SK-N-SH treated with all-trans-retinoic acid at 6 μM for 48 hours (cell line): ENCODE measurements at regions not wholly inside any gene's neighbourhood (a gene's known extent, or its start where the extent isn't known, plus 50 kb on each side); places are given as distances from the start of the nearest gene placed in this dataset.

Experiments
- ATAC-seq: fragments of 200-7000 bp; cut with Tn5 transposase; 3 replicates; pipeline ENCODE4 v1.9.1; 2020; ENCODE audit warnings: mild to moderate bottlenecking, moderate library complexity
- ARNTL ChIP-seq: fragments of 450-650 bp; formaldehyde crosslinking; IDR thresholded peaks from 2 replicates; pipeline ENCODE4 v1.5.0; 2020; ENCODE audit warnings: low read depth, mild to moderate bottlenecking, moderate library complexity, borderline replicate concordance
- CREB5 ChIP-seq: fragments of 250-450 bp; sonication (Bioruptor Pico); IDR thresholded peaks from 2 replicates; pipeline ENCODE4 v1.5.1; 2020; ENCODE audit warnings: low read depth, mild to moderate bottlenecking, moderate library complexity
- CSRNP3 ChIP-seq: fragments of 250-450 bp; sonication (Bioruptor Pico); IDR thresholded peaks from 2 replicates; pipeline ENCODE4 v1.5.1; 2021; ENCODE audit warnings: mild to moderate bottlenecking, moderate library complexity
- ESRRG ChIP-seq: fragments of 250-450 bp; sonication (Bioruptor Pico); IDR thresholded peaks from 2 replicates; pipeline ENCODE4 v1.6.1; 2021; ENCODE audit warnings: mild to moderate bottlenecking
- GLIS3 ChIP-seq: fragments of 250-450 bp; sonication (Bioruptor Pico); IDR thresholded peaks from 2 replicates; pipeline ENCODE4 v1.5.0; 2020; ENCODE audit warnings: mild to moderate bottlenecking, moderate library complexity
- ISL1 ChIP-seq: fragments of 250-450 bp; sonication (Bioruptor Pico); IDR thresholded peaks from 2 replicates; pipeline ENCODE4 v2.1.2; 2022; ENCODE audit warnings: mild to moderate bottlenecking, moderate library complexity
- PATZ1 ChIP-seq: fragments of 250-450 bp; sonication (Bioruptor Pico); IDR thresholded peaks from 2 replicates; pipeline ENCODE4 v1.8.0; 2020; ENCODE audit warnings: mild to moderate bottlenecking, moderate library complexity, borderline replicate concordance
- RARB ChIP-seq: fragments of 250-450 bp; sonication (Bioruptor Pico); IDR thresholded peaks from 2 replicates; pipeline ENCODE4 v1.8.0; 2021; ENCODE audit warnings: mild to moderate bottlenecking, moderate library complexity
- SNAI2 ChIP-seq: fragments of 250-450 bp; sonication (Bioruptor Pico); IDR thresholded peaks from 2 replicates; pipeline ENCODE4 v1.5.0; 2020; ENCODE audit warnings: mild to moderate bottlenecking, moderate library complexity
- TCF4 ChIP-seq: fragments of 250-450 bp; sonication (Bioruptor Pico); IDR thresholded peaks from 2 replicates; pipeline ENCODE4 v1.8.0; 2021; ENCODE audit warnings: mild to moderate bottlenecking, moderate library complexity, borderline replicate concordance
- TOX ChIP-seq: fragments of 250-450 bp; sonication (Bioruptor Pico); IDR thresholded peaks from 2 replicates; pipeline ENCODE4 v1.8.0; 2021; ENCODE audit warnings: mild to moderate bottlenecking, moderate library complexity, borderline replicate concordance
- TSHZ2 ChIP-seq: fragments of 250-450 bp; sonication (Bioruptor Pico); IDR thresholded peaks from 2 replicates; pipeline ENCODE4 v1.5.0; 2020; ENCODE audit warnings: mild to moderate bottlenecking, moderate library complexity
- ZFP3 ChIP-seq: fragments of 250-450 bp; sonication (Bioruptor Pico); IDR thresholded peaks from 2 replicates; pipeline ENCODE4 v1.5.0; 2020; ENCODE audit warnings: mild to moderate bottlenecking, moderate library complexity
- ZFP30 ChIP-seq: fragments of 450-650 bp; formaldehyde crosslinking; IDR thresholded peaks from 2 replicates; pipeline ENCODE4 v1.5.0; 2022; ENCODE audit warnings: mild to moderate bottlenecking, moderate library complexity

GRCh38 chr14:71754422-71755095 lies 177.7 kb upstream of the RGS6 start:
- ATAC-seq: no peak
- no peak for TF ChIP-seq TCF4 (CRISPR knock-in tag)
- no peak for TF ChIP-seq ESRRG (CRISPR knock-in tag)
- no peak for TF ChIP-seq ZFP30 (CRISPR knock-in tag)
- TF ChIP-seq GLIS3 (CRISPR knock-in tag): no peak
- no peak for TF ChIP-seq PATZ1 (CRISPR knock-in tag)
- no peak for TF ChIP-seq SNAI2 (CRISPR knock-in tag)
- TF ChIP-seq TSHZ2 (CRISPR knock-in tag): no peak
- TF ChIP-seq RARB (CRISPR knock-in tag): no peak
- no peak for TF ChIP-seq ZFP3 (CRISPR knock-in tag)
- TF ChIP-seq ISL1 (CRISPR knock-in tag): no peak
- TF ChIP-seq CSRNP3 (CRISPR knock-in tag): no peak
- TF ChIP-seq TOX (CRISPR knock-in tag): no peak

- TF ChIP-seq ESRRG (CRISPR knock-in tag) (no peak), PATZ1 (CRISPR knock-in tag) (no peak), RARB (CRISPR knock-in tag) (no peak), CSRNP3 (CRISPR knock-in tag) (no peak), ARNTL (CRISPR knock-in tag) (no peak), ISL1 (CRISPR knock-in tag) (no peak), ZFP3 (CRISPR knock-in tag) (no peak)
- ATAC-seq: no peak
Measured at GRCh38 chr14:71758229-71758951, 173.8 kb upstream of the RGS6 start.

- no peak for ATAC-seq
- TF ChIP-seq ARNTL (CRISPR knock-in tag): no peak
- TF ChIP-seq CREB5 (CRISPR knock-in tag): no peak
- TF ChIP-seq TSHZ2 (CRISPR knock-in tag): no peak
- TF ChIP-seq PATZ1 (CRISPR knock-in tag): no peak
- no peak for TF ChIP-seq CSRNP3 (CRISPR knock-in tag)
- TF ChIP-seq ZFP30 (CRISPR knock-in tag): no peak
Measured at GRCh38 chr14:71762575-71762974, 169.7 kb upstream of the RGS6 start.
